Neural cell (in vitro differentiated cells): ENCODE measurements at regions not wholly inside any gene's neighbourhood (a gene's known extent, or its start where the extent isn't known, plus 50 kb on each side); places are given as distances from the start of the nearest gene placed in this dataset.
"Not testable (repeated sequence)": the region's sequence is repeated elsewhere in the genome, so short reads cannot be mapped to it uniquely, and the experiment has no call there.

Source experiments
- H2AFZ ChIP-seq: fragments of 200-600, 300-800 bp; sonication (generic), shearing (Covaris generic); 2 replicates; pipeline ENCODE4 v1.6.0; 2014; ENCODE audit warnings: low read depth, mild to moderate bottlenecking, antibody characterized with exemption, low read length, moderate library complexity
- H3F3A ChIP-seq: fragments of 200-600 bp; shearing (Covaris generic); 2 replicates; pipeline ENCODE4 v1.6.1; 2016; ENCODE audit warnings: mild to moderate bottlenecking, moderate library complexity, mixed read lengths, antibody characterized with exemption, low read length; ENCODE audit not compliant: insufficient read depth, poor library complexity, severe bottlenecking
- H3K27ac ChIP-seq: fragments of 200-600, 300-800 bp; sonication (generic), shearing (Covaris generic); 2 replicates; pipeline ENCODE4 v1.5.1; 2014; ENCODE audit warnings: mild to moderate bottlenecking, low read length, moderate library complexity
- H3K27me3 ChIP-seq: fragments of 300-800, 200-600 bp; sonication (generic), shearing (Covaris generic); 2 replicates; pipeline ENCODE4 v1.6.0; 2014; ENCODE audit warnings: mild to moderate bottlenecking, low read depth, low read length, moderate library complexity; ENCODE audit not compliant: insufficient read depth
- H3K36me3 ChIP-seq: fragments of 300-800, 200-600 bp; sonication (generic), shearing (Covaris generic); 2 replicates; pipeline ENCODE4 v1.5.1; 2014; ENCODE audit warnings: mild to moderate bottlenecking, antibody characterized with exemption, low read length, moderate library complexity; ENCODE audit not compliant: insufficient read depth
- H3K4me2 ChIP-seq: fragments of 300-800, 200-600 bp; sonication (generic), shearing (Covaris generic); 2 replicates; pipeline ENCODE4 v1.6.0; 2014; ENCODE audit warnings: mild to moderate bottlenecking, low read length
- H3K4me3 ChIP-seq: fragments of 300-800, 200-600 bp; sonication (generic), shearing (Covaris generic); 2 replicates; pipeline ENCODE4 v1.5.1; 2014; ENCODE audit warnings: mild to moderate bottlenecking, low read length, moderate library complexity
- H3K79me2 ChIP-seq: fragments of 200-600 bp; shearing (Covaris generic); replicated peaks from 2 replicates; pipeline ENCODE4 v1.6.0; 2014; ENCODE audit warnings: mild to moderate bottlenecking, low read length, moderate library complexity; ENCODE audit not compliant: insufficient read depth
- H3K9ac ChIP-seq: fragments of 300-800, 200-600 bp; sonication (generic), shearing (Covaris generic); 2 replicates; pipeline ENCODE4 v1.6.1; 2016; ENCODE audit warnings: mild to moderate bottlenecking, low read length, mixed read lengths
- H3K9me2 ChIP-seq: fragments of 200-600 bp; shearing (Covaris generic); 2 replicates; pipeline ENCODE4 v1.6.1; 2016; ENCODE audit warnings: mild to moderate bottlenecking, low read length, mixed read lengths; ENCODE audit not compliant: insufficient read depth
- H3K9me3 ChIP-seq: fragments of 200-600, 300-800 bp; sonication (generic), shearing (Covaris generic); 2 replicates; pipeline ENCODE4 v1.6.1; 2016; ENCODE audit warnings: mild to moderate bottlenecking, mixed run types, low read length, moderate library complexity, mixed read lengths
- H4K20me1 ChIP-seq: fragments of 200-600 bp; shearing (Covaris generic); 2 replicates; pipeline ENCODE4 v1.6.1; 2016; ENCODE audit warnings: mild to moderate bottlenecking, mixed run types; ENCODE audit not compliant: insufficient read depth
- EP300 ChIP-seq: fragments of 450-650 bp; conservative IDR thresholded peaks from 2 replicates; pipeline ENCODE4 v1.6.1; 2014; ENCODE audit warnings: antibody characterized with exemption, mild to moderate bottlenecking, moderate library complexity; ENCODE audit not compliant: poor library complexity, severe bottlenecking
- EZH2 ChIP-seq: fragments of 200-600, 300-800 bp; shearing (Covaris generic), sonication (generic); IDR thresholded peaks from 2 replicates; pipeline ENCODE4 v1.6.1; 2014; ENCODE audit warnings: antibody characterized with exemption, low read length, borderline replicate concordance, mild to moderate bottlenecking; ENCODE audit not compliant: insufficient read depth, poor library complexity, severe bottlenecking
- POLR2AphosphoS5 ChIP-seq: IDR thresholded peaks from 2 replicates; pipeline ENCODE4 v1.6.1; 2012
- SMC3 ChIP-seq: fragments of 450-650 bp; conservative IDR thresholded peaks from 2 replicates; pipeline ENCODE4 v1.6.1; 2014; ENCODE audit warnings: antibody characterized with exemption, mild to moderate bottlenecking, moderate library complexity; ENCODE audit not compliant: poor library complexity
- TAF1 ChIP-seq: IDR thresholded peaks from 2 replicates; pipeline ENCODE4 v1.6.1; 2012; ENCODE audit warnings: low read depth
- TF ChIP-seq, protein P1 (sequence below): IDR thresholded peaks from 2 replicates; pipeline ENCODE4 v1.6.1; 2012; ENCODE audit warnings: borderline replicate concordance

- no peaks in the 10 kb centered on the region for H4K20me1 ChIP-seq
- H3K9me3 ChIP-seq = no peaks in the 10 kb centered on the region
- H3K4me2 ChIP-seq = no peak overlapping the region
- H3K9me2 ChIP-seq = no peaks in the 10 kb centered on the region
- H3K27ac ChIP-seq = no peak overlapping the region
- no peaks in the 10 kb centered on the region for H3K27me3 ChIP-seq
- TF ChIP-seq EP300 (no peak), TAF1 (no peak), SMC3 (no peak), POLR2AphosphoS5 (no peak)
- TF ChIP-seq, protein P1, sequence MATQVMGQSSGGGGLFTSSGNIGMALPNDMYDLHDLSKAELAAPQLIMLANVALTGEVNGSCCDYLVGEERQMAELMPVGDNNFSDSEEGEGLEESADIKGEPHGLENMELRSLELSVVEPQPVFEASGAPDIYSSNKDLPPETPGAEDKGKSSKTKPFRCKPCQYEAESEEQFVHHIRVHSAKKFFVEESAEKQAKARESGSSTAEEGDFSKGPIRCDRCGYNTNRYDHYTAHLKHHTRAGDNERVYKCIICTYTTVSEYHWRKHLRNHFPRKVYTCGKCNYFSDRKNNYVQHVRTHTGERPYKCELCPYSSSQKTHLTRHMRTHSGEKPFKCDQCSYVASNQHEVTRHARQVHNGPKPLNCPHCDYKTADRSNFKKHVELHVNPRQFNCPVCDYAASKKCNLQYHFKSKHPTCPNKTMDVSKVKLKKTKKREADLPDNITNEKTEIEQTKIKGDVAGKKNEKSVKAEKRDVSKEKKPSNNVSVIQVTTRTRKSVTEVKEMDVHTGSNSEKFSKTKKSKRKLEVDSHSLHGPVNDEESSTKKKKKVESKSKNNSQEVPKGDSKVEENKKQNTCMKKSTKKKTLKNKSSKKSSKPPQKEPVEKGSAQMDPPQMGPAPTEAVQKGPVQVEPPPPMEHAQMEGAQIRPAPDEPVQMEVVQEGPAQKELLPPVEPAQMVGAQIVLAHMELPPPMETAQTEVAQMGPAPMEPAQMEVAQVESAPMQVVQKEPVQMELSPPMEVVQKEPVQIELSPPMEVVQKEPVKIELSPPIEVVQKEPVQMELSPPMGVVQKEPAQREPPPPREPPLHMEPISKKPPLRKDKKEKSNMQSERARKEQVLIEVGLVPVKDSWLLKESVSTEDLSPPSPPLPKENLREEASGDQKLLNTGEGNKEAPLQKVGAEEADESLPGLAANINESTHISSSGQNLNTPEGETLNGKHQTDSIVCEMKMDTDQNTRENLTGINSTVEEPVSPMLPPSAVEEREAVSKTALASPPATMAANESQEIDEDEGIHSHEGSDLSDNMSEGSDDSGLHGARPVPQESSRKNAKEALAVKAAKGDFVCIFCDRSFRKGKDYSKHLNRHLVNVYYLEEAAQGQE = no peak
- no peaks in the 10 kb centered on the region for H3F3A ChIP-seq
- H2AFZ ChIP-seq = no peak overlapping the region
- H3K79me2 ChIP-seq = no peaks in the 10 kb centered on the region
- H3K36me3 ChIP-seq = no peaks in the 10 kb centered on the region
- no peak overlapping the region for H3K4me3 ChIP-seq
- H3K9ac ChIP-seq = no peak overlapping the region
These were observed 271.4 kb downstream of the SATB2 start for GRCh38 chr2:199186301-199186751.

- not testable (repeated sequence) for H3K27ac ChIP-seq, H3K9me3 ChIP-seq, H3K36me3 ChIP-seq, H3F3A ChIP-seq, H3K79me2 ChIP-seq, H3K9me2 ChIP-seq, H3K27me3 ChIP-seq, H3K9ac ChIP-seq, H3K4me3 ChIP-seq, H2AFZ ChIP-seq, H4K20me1 ChIP-seq, H3K4me2 ChIP-seq
These were observed 272.6 kb downstream of the SATB2 start for GRCh38 chr2:199185174-199185573.

GRCh38 chr2:199163613-199164458 is 293.9 kb downstream of the SATB2 start:
- Histone ChIP-seq H2AFZ (no peak overlapping the region), H4K20me1 (no peaks in the 10 kb centered on the region), H3K27ac (no peak overlapping the region), H3K4me3 (no peak overlapping the region), H3K9ac (no peak overlapping the region), H3F3A (no peaks in the 10 kb centered on the region), H3K27me3 (no peaks in the 10 kb centered on the region), H3K9me2 (no peaks in the 10 kb centered on the region), H3K9me3 (no peaks in the 10 kb centered on the region), H3K36me3 (no peaks in the 10 kb centered on the region), H3K4me2 (no peak overlapping the region), H3K79me2 (no peaks in the 10 kb centered on the region)
- TF ChIP-seq POLR2AphosphoS5 (no peak), EZH2 (no peak), SMC3 (no peak)
